Stomach (tissue), 8 donors: ENCODE measurements at regions not wholly inside any gene's neighbourhood (a gene's known extent, or its start where the extent isn't known, plus 50 kb on each side); places are given as distances from the start of the nearest gene placed in this dataset.

Experiments used
- DNase-seq, 2 donors: peaks; one replicate each; pipeline versions ENCODE4 v3.0.0 to v3.0.0-alpha.2; 2013 to 2019
- H3K27ac ChIP-seq, 5 donors: fragments of 200-600 bp in 4 of 5; sonication (generic) in 4 of 5; one replicate each; pipeline ENCODE4 v1.5.1; 2013 to 2019; ENCODE audit warnings: mild to moderate bottlenecking in 1 of 5, moderate library complexity in 1 of 5
- H3K27me3 ChIP-seq, 3 donors: fragments of 200-600 bp; sonication (generic); one replicate each; pipeline ENCODE4 v1.5.1; 2017 to 2019; ENCODE audit warnings: mixed run types in 1 of 3
- H3K36me3 ChIP-seq, 4 donors: fragments of 200-600 bp; sonication (generic); 1 replicate in 3 of 4; 2 replicates in 1 of 4; pipeline ENCODE4 v1.5.1; 2016 to 2019
- H3K4me1 ChIP-seq, 4 donors: fragments of 200-600 bp; sonication (generic); one replicate each; pipeline ENCODE4 v1.5.1; 2016 to 2019
- H3K4me3 ChIP-seq, 4 donors: fragments of 200-600 bp; sonication (generic) in 3 of 4; one replicate each; pipeline ENCODE4 v1.5.1; 2016 to 2019; ENCODE audit warnings: mild to moderate bottlenecking in 1 of 4
- H3K9me3 ChIP-seq, 4 donors: fragments of 200-600 bp; sonication (generic); one replicate each; pipeline ENCODE4 v1.5.1; 2016 to 2019
- EP300 ChIP-seq: sonication (generic); formaldehyde crosslinking; IDR thresholded peaks from one replicate; pipeline ENCODE4 v1.6.1; 2017; ENCODE audit warnings: antibody characterized with exemption
- POLR2A ChIP-seq, 4 donors: fragments of 450-650 bp; IDR thresholded peaks; one replicate each; pipeline ENCODE4 v1.6.1; 2016; ENCODE audit warnings: antibody characterized with exemption in 4 of 4, control low read depth in 2 of 4, mild to moderate bottlenecking in 1 of 4, moderate library complexity in 1 of 4
- POLR2AphosphoS5 ChIP-seq, 3 donors: sonication (generic); formaldehyde crosslinking; IDR thresholded peaks; one replicate each; pipeline ENCODE4 v1.6.1; 2016; ENCODE audit warnings: antibody characterized with exemption in 3 of 3
- WGBS, 5 donors: extraction: QIAGEN DNeasy Blood & Tissue Kit in 3 of 5; methylation state at CpG; one replicate each; pipeline versions ENCODE4 v1.1.5 to v1.1.7; 2013 to 2018; 5-methylcytosine and 5-hydroxymethylcytosine counted together
- intact Hi-C: fragments of 100-400 bp; cut with DNase I; formaldehyde crosslinking; loops from one replicate; pipeline ENCODE4 v1.15.1; 2023; ENCODE audit warnings: low total_unique reads
- TF ChIP-seq, protein P1 (sequence below), 7 experiments: fragments of 450-650 bp in 4 of 7; fragments of 200-600 bp in 3 of 7; sonication (generic) in 3 of 7; IDR thresholded peaks; one replicate each; pipeline ENCODE4 v1.5.1; 2016 to 2019; ENCODE audit warnings: antibody characterized with exemption in 7 of 7, control low read depth in 2 of 7, mild to moderate bottlenecking in 1 of 7
- donor health status: healthy with polysubstance abuse.
- donor health status: Bipolar disorder and iron deficiency.
- donor health status: healthy.

DNA sequence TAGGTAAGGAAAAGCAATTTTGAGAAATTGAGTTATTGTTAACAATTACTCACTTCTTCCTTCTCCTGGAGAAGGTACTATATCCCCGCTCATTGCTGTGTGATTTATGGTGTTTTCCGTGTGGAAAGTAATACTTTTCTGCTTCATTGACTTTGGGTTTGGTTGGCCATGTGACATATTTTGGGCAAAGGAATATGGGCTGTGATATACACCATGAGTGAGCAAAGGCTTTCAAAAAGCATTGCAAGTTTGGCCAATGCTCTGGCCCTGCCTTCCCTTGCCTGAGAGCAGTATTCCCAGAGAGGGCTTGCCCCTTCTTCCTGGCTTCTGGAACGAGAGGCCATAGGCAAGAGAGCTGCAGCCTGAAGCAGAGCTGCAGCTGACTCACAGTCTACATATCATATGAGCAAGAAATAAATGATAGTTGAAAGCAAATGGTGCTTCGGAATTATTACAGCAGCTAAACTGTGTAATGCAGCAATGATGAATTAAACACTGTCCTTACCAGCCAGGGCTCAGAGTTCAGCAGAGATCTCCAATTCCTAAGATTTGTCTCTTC lies 216.8 kb upstream of the CD96 start:
- intact Hi-C loops = no loop called here
- TF ChIP-seq EP300 (no peak), POLR2AphosphoS5 (IDR thresholded peaks at IDR 0.05) (no peak), POLR2A (IDR thresholded peaks at IDR 0.05) (no peak)
- TF ChIP-seq, protein P1, sequence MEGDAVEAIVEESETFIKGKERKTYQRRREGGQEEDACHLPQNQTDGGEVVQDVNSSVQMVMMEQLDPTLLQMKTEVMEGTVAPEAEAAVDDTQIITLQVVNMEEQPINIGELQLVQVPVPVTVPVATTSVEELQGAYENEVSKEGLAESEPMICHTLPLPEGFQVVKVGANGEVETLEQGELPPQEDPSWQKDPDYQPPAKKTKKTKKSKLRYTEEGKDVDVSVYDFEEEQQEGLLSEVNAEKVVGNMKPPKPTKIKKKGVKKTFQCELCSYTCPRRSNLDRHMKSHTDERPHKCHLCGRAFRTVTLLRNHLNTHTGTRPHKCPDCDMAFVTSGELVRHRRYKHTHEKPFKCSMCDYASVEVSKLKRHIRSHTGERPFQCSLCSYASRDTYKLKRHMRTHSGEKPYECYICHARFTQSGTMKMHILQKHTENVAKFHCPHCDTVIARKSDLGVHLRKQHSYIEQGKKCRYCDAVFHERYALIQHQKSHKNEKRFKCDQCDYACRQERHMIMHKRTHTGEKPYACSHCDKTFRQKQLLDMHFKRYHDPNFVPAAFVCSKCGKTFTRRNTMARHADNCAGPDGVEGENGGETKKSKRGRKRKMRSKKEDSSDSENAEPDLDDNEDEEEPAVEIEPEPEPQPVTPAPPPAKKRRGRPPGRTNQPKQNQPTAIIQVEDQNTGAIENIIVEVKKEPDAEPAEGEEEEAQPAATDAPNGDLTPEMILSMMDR (IDR thresholded peaks at IDR 0.05) = no peak
- no peak overlapping the region for H3K4me3 ChIP-seq
- no peak for DNase-seq
- H3K27ac ChIP-seq = no peak overlapping the region
- H3K4me1 ChIP-seq = peaks cover 0 to 12% (median 5%) of the 10 kb centered on the region in 4 donors
- H3K36me3 ChIP-seq = no peaks in the 10 kb centered on the region
- 82 to 93% (median 90%) methylated on average over 4 of the region's 4 CpGs for WGBS, 5 donors
- H3K9me3 ChIP-seq = no peaks in the 10 kb centered on the region
- no peaks in the 10 kb centered on the region for H3K27me3 ChIP-seq

DNA sequence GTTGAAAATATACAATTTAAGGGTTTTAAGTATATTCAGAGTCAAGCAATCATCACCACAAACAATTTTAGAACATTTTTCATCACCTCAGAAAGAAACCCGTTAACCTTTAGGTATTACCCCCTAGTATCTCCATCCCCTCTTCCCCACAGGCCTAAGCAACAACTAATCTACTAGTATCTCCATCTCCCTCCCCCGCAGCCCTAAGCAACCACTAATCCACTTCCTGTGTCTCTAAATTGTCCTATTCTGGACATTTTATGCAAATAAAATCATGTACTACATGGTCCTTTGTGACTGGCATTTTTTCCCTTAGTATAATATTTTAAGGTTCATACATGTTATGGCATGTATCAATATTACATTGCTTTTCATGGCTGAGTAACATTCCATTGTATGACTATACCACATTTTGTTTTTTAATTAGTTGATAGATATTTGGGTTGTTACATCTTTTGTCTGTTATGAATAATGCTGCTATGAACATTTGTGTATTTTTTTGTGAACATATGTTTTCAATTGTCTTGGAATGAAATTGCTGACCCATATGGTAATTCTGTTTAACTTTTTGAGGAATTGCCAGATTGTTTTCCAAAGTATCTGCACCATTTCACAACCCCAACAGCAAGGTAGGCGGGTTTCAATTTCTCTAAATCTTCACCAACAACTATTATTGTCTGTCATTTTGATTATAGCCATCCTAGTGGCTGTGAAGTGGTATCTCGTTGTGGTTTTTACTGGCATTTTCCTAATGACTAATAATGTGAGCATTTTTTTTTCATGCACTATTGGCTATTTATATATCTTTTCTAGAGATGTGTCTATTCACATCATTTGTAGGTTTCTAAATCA lies 215.6 kb upstream of the CD96 start:
- WGBS, 5 donors = 83 to 93% (median 88%) methylated on average over 4 of the region's 4 CpGs
- Histone ChIP-seq H3K4me1 (peaks cover 0 to 12% (median 5%) of the 10 kb centered on the region in 4 donors), H3K36me3 (no peaks in the 10 kb centered on the region), H3K4me3 (no peak overlapping the region), H3K9me3 (no peaks in the 10 kb centered on the region), H3K27ac (no peak overlapping the region), H3K27me3 (no peaks in the 10 kb centered on the region)
- no peak for DNase-seq
- TF ChIP-seq POLR2A (IDR thresholded peaks at IDR 0.05) (no peak), POLR2AphosphoS5 (IDR thresholded peaks at IDR 0.05) (no peak), EP300 (no peak)
- TF ChIP-seq, protein P1 (IDR thresholded peaks at IDR 0.05) = no peak
- intact Hi-C loops = no loop called here

DNA sequence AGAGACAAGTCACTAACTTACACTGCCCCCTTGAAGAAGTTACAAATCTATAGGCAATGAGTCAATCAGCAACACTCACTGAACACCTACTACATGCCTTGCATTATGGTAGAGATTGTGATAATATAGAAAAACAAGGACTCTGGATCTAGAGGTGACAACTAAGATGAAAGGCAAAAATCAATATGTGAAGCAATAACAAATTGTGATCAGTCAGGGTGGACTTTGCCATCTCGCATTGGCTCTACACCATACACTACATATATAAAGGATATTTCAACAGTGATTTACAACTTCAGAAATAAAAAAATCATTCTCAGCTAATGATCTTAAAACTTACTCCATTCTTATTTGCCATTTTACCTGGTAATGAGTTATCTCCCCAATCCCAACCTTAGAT lies 210.7 kb upstream of the CD96 start:
- H3K9me3 ChIP-seq = no peaks in the 10 kb centered on the region
- H3K27me3 ChIP-seq = no peaks in the 10 kb centered on the region
- WGBS, 5 donors = 38 to 100% (median 96%) methylated on average over 1 of the region's 1 CpG
- H3K36me3 ChIP-seq = no peaks in the 10 kb centered on the region
- TF ChIP-seq, protein P1 (IDR thresholded peaks at IDR 0.05) = no peak
- TF ChIP-seq POLR2A (IDR thresholded peaks at IDR 0.05) = no peak
- no peak for TF ChIP-seq POLR2AphosphoS5 (IDR thresholded peaks at IDR 0.05)
- no peak for TF ChIP-seq EP300
- no peak overlapping the region for H3K4me3 ChIP-seq
- intact Hi-C loops = no loop called here
- no peaks in the 10 kb centered on the region for H3K4me1 ChIP-seq
- no peak overlapping the region for H3K27ac ChIP-seq
- no peak for DNase-seq

DNA sequence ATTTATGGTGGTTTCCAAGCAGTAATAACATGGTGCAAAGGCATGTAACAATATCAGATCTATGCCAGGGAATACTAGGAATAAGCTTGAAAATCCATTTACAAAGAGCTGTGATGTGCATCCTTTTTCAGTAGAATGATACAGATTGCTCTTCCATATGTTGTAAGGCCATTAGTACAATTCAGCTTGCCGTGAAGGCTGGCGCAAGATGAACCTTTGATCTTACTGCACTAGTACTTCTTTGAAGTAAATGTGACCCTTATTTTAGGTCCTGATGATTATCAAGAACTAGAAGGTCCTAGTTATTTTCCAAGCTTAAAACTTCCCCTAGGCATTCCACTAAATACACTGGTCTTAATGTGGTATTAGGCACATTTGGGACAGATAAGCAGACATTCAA lies 210.1 kb upstream of the CD96 start:
- Histone ChIP-seq H3K36me3 (no peaks in the 10 kb centered on the region), H3K27ac (no peak overlapping the region), H3K4me1 (no peaks in the 10 kb centered on the region), H3K9me3 (no peaks in the 10 kb centered on the region), H3K4me3 (no peak overlapping the region), H3K27me3 (no peaks in the 10 kb centered on the region)
- intact Hi-C loops = no loop called here
- TF ChIP-seq, protein P1 (IDR thresholded peaks at IDR 0.05) = no peak
- TF ChIP-seq POLR2AphosphoS5 (IDR thresholded peaks at IDR 0.05) = no peak
- TF ChIP-seq EP300 = no peak
- TF ChIP-seq POLR2A (IDR thresholded peaks at IDR 0.05) = no peak
- no peak for DNase-seq
- WGBS, 5 donors = 75 to 92% (median 84%) methylated on average over 2 of the region's 2 CpGs
